SH-SY5Y (cell line): ENCODE measurements at regions not wholly inside any gene's neighbourhood (a gene's known extent, or its start where the extent isn't known, plus 50 kb on each side); places are given as distances from the start of the nearest gene placed in this dataset.

Experiments used
- GATA2 ChIP-seq: IDR thresholded peaks from 2 replicates; pipeline ENCODE4 v1.6.1; 2011; ENCODE audit warnings: mild to moderate bottlenecking, low read depth, low read length
- GATA3 ChIP-seq: IDR thresholded peaks from 2 replicates; pipeline ENCODE4 v1.6.1; 2011; ENCODE audit warnings: low read depth, mild to moderate bottlenecking, low read length, moderate library complexity

- TF ChIP-seq GATA2 = no peak
- TF ChIP-seq GATA3 = no peak
These were observed 160.9 kb downstream of the VAPA start for GRCh38 chr18:10074728-10075127.
